ENCODE measurements at regions not wholly inside any gene's neighbourhood (a gene's known extent, or its start where the extent isn't known, plus 50 kb on each side); places are given as distances from the start of the nearest gene placed in this dataset.

- no peak overlapping the region for H3K4me3 Mint-ChIP-seq
- H3K27me3 Mint-ChIP-seq (ENCODE audit: low read depth in 3 of 3) = peaks cover 0 to 5% (median 3%) of the 10 kb centered on the region in 3 donors
- H3K27ac Mint-ChIP-seq = no peak overlapping the region
- no peaks in the 10 kb centered on the region for H3K36me3 Mint-ChIP-seq
- DNase-seq = no peak
- no peaks in the 10 kb centered on the region for H3K4me1 Mint-ChIP-seq
- no peaks in the 10 kb centered on the region for H3K9me3 Mint-ChIP-seq
Measured at GRCh38 chr10:78169214-78169613, 135.6 kb downstream of the RPS24 start.

- H3K9me3 Mint-ChIP-seq = no peaks in the 10 kb centered on the region
- H3K27ac Mint-ChIP-seq = no peak overlapping the region
- H3K36me3 Mint-ChIP-seq = no peaks in the 10 kb centered on the region
- H3K4me3 Mint-ChIP-seq = no peak overlapping the region
- H3K4me1 Mint-ChIP-seq = no peaks in the 10 kb centered on the region
- peaks cover 0 to 5% (median 3%) of the 10 kb centered on the region in 3 donors for H3K27me3 Mint-ChIP-seq (ENCODE audit: low read depth in 3 of 3)
- DNase-seq = no peak
Measured at GRCh38 chr10:78170026-78170475, 136.4 kb downstream of the RPS24 start.

GRCh38 chr10:78171633-78172400, 138.2 kb downstream of the RPS24 start:
- no peak for DNase-seq
- H3K36me3 Mint-ChIP-seq = no peaks in the 10 kb centered on the region
- H3K27me3 Mint-ChIP-seq (ENCODE audit: low read depth in 3 of 3) = peaks cover 0 to 1% (median 0%) of the 10 kb centered on the region in 3 donors
- H3K9me3 Mint-ChIP-seq = no peaks in the 10 kb centered on the region
- H3K4me3 Mint-ChIP-seq = no peak overlapping the region
- H3K4me1 Mint-ChIP-seq = no peaks in the 10 kb centered on the region
- no peak overlapping the region for H3K27ac Mint-ChIP-seq

GRCh38 chr10:78173360-78174015, 139.8 kb downstream of the RPS24 start:
- no peak overlapping the region for H3K4me3 Mint-ChIP-seq
- H3K27ac Mint-ChIP-seq = no peak overlapping the region
- H3K27me3 Mint-ChIP-seq (ENCODE audit: low read depth in 3 of 3) = peaks cover 0 to 1% (median 0%) of the 10 kb centered on the region in 3 donors
- no peaks in the 10 kb centered on the region for H3K36me3 Mint-ChIP-seq
- DNase-seq = no peak
- no peaks in the 10 kb centered on the region for H3K4me1 Mint-ChIP-seq
- no peaks in the 10 kb centered on the region for H3K9me3 Mint-ChIP-seq

GRCh38 chr10:78175444-78176015, 141.9 kb downstream of the RPS24 start:
- Mint-ChIP-seq H3K27ac (no peak overlapping the region), H3K9me3 (no peaks in the 10 kb centered on the region), H3K27me3 (ENCODE audit: low read depth in 3 of 3) (peaks cover 0 to 3% (median 1%) of the 10 kb centered on the region in 3 donors), H3K4me3 (no peak overlapping the region), H3K4me1 (no peaks in the 10 kb centered on the region), H3K36me3 (no peaks in the 10 kb centered on the region)
- DNase-seq = no peak

- Mint-ChIP-seq H3K9me3 (no peaks in the 10 kb centered on the region), H3K4me3 (no peak overlapping the region), H3K36me3 (no peaks in the 10 kb centered on the region), H3K4me1 (no peaks in the 10 kb centered on the region), H3K27ac (no peak overlapping the region), H3K27me3 (ENCODE audit: low read depth in 3 of 3) (peaks cover 0 to 3% (median 1%) of the 10 kb centered on the region in 3 donors)
- DNase-seq = no peak
Measured at GRCh38 chr10:78176320-78177317, 143.0 kb downstream of the RPS24 start.

- Mint-ChIP-seq H3K27ac (no peak overlapping the region), H3K4me3 (no peak overlapping the region), H3K9me3 (no peaks in the 10 kb centered on the region), H3K36me3 (no peaks in the 10 kb centered on the region), H3K4me1 (no peaks in the 10 kb centered on the region), H3K27me3 (ENCODE audit: low read depth in 3 of 3) (peaks cover 0 to 3% (median 0%) of the 10 kb centered on the region in 3 donors)
- DNase-seq = no peak
Measured at GRCh38 chr10:78177491-78178185, 144.0 kb downstream of the RPS24 start.

- Mint-ChIP-seq H3K4me1 (no peaks in the 10 kb centered on the region), H3K36me3 (no peaks in the 10 kb centered on the region), H3K4me3 (no peak overlapping the region), H3K9me3 (no peaks in the 10 kb centered on the region), H3K27ac (no peak overlapping the region), H3K27me3 (ENCODE audit: low read depth in 3 of 3) (peaks cover 0 to 3% (median 0%) of the 10 kb centered on the region in 3 donors)
- DNase-seq = no peak
Measured at GRCh38 chr10:78178397-78178796, 144.7 kb downstream of the RPS24 start.

- DNase-seq = no peak
- Mint-ChIP-seq H3K9me3 (no peaks in the 10 kb centered on the region), H3K27ac (no peak overlapping the region), H3K4me3 (no peak overlapping the region), H3K4me1 (peaks cover 0 to 2% of the 10 kb centered on the region in 2 donors), H3K27me3 (ENCODE audit: low read depth in 3 of 3) (peaks cover 0 to 3% (median 0%) of the 10 kb centered on the region in 3 donors), H3K36me3 (no peaks in the 10 kb centered on the region)
Measured at GRCh38 chr10:78178940-78179339, 145.3 kb downstream of the RPS24 start.

GRCh38 chr10:78179886-78180705, 146.4 kb downstream of the RPS24 start:
- Mint-ChIP-seq H3K4me1 (peaks cover 0 to 5% of the 10 kb centered on the region in 2 donors), H3K4me3 (no peak overlapping the region), H3K27ac (no peak overlapping the region), H3K27me3 (ENCODE audit: low read depth in 3 of 3) (peaks cover 0 to 3% (median 0%) of the 10 kb centered on the region in 3 donors), H3K36me3 (no peaks in the 10 kb centered on the region), H3K9me3 (no peaks in the 10 kb centered on the region)
- DNase-seq = no peak

GRCh38 chr10:78181381-78182055, 147.9 kb downstream of the RPS24 start:
- peaks cover 0 to 5% of the 10 kb centered on the region in 2 donors for H3K4me1 Mint-ChIP-seq
- no peak for DNase-seq
- no peak overlapping the region for H3K4me3 Mint-ChIP-seq
- peaks cover 0 to 3% (median 0%) of the 10 kb centered on the region in 3 donors for H3K27me3 Mint-ChIP-seq (ENCODE audit: low read depth in 3 of 3)
- H3K27ac Mint-ChIP-seq = no peak overlapping the region
- no peaks in the 10 kb centered on the region for H3K36me3 Mint-ChIP-seq
- no peaks in the 10 kb centered on the region for H3K9me3 Mint-ChIP-seq

- no peaks in the 10 kb centered on the region for H3K9me3 Mint-ChIP-seq
- peaks cover 0 to 5% of the 10 kb centered on the region in 2 donors for H3K4me1 Mint-ChIP-seq
- DNase-seq = no peak
- peaks cover 0 to 3% (median 0%) of the 10 kb centered on the region in 3 donors for H3K27me3 Mint-ChIP-seq (ENCODE audit: low read depth in 3 of 3)
- no peaks in the 10 kb centered on the region for H3K36me3 Mint-ChIP-seq
- H3K27ac Mint-ChIP-seq = no peak overlapping the region
- H3K4me3 Mint-ChIP-seq = no peak overlapping the region
Measured at GRCh38 chr10:78182841-78183240, 149.2 kb downstream of the RPS24 start.
